GM18909 (cell line): ENCODE measurements at regions not wholly inside any gene's neighbourhood (a gene's known extent, or its start where the extent isn't known, plus 50 kb on each side); places are given as distances from the start of the nearest gene placed in this dataset.

Source experiments
- ATAC-seq: cut with Tn5 transposase; IDR thresholded peaks from one replicate; pipeline ENCODE4 v1.9.1; 2021; ENCODE audit warnings: mild to moderate bottlenecking; ENCODE audit not compliant: unreplicated experiment, poor library complexity

DNA sequence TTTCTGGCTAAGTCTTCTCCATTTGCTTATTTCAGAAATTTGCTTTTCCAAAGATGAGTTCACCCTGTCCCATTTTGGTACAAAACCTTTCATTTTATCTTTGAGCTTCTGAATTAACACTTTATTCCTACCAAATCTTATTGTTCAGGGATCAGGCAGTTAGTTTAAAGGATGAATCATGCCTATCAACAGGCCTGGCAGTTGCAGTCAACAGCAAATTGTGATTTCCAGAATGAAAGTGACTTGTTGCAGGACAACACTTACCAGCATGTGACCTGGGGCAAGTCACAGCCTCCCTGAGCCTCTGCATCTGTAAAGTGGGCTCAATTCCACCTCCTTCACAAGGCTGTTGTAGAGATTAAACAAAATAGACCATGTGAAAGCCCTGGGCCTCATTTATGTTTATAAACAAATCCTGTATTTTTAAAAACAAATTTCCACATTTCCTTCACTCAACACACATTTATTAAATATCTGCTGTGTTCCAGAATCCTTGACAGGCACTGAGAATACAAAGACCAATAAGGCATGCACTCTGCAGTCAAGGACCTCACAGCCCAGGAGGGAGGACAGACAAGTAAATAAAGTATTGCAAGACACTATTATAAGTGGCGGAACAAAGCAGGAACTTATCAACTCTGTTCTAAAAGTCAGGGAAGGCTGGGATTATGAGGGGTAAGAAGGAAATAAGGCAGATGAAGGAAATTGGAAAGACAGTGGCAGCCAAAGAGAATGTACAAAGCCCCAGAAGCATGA is 359.1 kb upstream of the IL12A start:
- ATAC-seq, result no peak

DNA sequence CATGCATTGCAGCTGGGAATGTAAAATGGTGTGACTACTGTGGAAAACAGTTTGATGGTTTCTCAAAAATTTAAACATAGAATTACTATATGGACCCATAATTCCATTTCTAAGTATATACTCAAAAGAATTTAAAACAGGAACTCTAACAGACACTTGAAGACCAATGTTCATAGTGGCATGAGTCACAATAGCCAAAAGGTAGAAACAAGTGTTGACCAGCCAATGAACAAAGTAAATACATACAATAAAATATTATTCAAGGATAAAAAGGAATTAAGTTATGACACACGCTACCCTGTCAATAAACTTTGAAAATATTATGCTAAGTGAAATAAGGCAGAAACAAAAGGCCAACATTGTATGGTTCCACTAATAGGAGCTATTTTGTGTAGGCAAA is 357.4 kb upstream of the IL12A start:
- ATAC-seq, result no peak

DNA sequence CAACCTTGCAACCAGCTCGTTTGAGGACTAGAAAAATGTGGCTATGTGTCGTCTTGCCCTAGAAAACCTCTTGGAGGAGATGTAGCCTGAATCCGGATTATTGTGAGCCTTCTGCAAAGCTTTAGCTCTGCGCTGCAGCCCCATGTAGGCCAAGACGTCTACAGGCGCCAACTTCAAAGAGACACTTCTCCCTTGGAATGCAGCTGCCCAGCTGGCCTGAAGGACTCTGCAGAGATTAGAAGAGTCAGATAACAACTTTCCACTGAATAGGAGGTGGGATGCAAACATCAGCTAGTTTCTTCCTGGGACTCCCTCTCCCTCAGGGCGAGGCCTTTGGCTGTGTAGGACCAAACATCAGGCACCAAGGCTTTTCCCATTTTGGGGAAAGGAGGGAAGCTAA is 356.5 kb upstream of the IL12A start:
- no peak for ATAC-seq

DNA sequence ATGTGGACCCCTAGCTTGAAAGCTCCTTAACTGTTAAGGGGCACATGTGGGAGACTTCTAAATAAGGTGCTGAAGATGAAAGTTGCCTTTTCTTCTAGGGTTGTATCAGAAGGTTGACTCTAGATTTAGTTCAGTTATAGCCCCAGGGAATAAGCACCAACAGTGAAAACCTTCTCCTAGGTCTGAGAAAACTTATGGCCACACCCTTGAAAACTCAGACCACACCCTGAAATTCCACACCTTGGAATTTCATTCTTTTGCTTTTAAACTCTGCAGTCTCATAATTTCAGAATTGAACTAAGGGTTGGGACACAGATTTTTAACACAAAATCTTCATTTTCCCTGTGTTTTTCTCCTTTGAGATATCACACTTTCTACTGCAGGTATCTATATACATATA is 355.8 kb upstream of the IL12A start:
- ATAC-seq, result no peak

DNA sequence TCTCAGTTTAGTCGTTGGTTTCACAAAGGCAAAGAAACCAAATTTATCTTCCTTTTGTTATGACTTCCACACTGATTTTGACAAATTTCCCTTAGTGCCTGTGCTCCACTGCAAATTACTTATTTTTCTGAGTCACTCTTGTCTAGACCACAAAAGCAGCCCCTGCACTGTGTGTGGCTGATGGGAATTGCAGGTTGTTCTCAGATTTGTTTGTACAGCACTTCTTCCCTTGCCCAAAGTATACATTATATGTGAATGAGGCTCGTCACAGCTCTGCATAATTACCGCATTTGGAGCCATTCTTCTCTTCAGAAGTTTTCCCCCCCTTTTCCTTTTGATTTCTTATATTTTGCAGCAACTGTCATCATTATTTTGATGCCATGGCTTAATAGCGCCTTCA is 354.2 kb upstream of the IL12A start:
- ATAC-seq, result no peak

DNA sequence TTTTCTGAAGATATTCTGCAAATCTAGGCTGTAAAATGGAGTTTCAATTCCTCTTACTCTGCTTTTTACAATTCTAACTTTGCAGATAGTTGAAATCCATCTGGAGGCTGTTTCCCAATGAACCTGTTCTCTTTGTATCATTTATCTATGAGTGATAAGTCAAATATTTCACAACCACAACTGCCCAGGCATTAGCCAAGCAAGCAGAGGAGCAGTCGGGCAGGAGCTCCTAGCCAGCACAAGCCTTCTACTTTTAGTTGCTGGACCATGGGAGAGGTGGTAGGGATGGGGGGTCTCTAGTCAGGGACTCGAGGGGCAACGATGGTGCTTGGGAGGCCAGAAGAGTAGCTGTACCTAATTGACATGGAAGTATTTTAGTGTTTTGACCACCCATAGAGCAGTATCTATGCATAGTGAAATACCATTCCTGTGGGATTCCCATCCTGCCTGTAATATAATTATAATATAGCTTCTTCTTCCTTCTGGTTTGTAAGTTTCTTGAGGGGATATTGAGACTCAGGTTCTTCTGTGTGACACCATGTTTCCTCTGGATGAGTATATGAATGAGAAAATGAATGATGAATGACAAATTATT is 353.5 kb upstream of the IL12A start:
- ATAC-seq, result no peak

DNA sequence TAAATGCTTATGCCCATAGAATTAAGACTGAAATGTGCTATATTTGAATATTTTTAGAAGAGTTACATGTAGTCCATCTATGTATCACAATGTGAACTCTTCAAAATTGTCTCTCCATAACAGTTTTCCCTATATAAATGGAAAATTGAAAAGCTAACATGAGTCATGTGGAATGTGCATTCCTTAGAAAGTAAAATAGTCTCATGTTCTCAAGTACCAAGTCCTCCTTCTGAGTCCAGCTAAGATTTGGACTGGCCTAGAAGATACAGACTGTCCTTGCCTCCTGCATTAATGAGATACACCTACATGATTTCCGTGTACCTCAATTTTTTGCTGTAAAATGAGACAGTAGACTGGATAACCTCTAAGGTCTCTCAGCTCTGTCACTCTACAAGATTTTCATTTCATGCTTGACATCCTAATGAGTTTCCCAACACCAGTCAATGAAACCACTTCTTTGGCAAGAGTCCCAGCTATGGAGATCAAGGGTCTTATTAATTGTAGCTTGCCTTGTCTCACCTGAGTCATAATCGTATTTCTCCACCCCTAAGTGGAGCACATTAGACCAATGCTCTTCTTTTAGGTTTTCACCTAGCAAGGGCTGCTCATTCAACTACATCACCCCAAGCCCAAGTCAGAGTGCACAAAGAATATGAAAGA is 350.6 kb upstream of the IL12A start:
- ATAC-seq, result no peak

DNA sequence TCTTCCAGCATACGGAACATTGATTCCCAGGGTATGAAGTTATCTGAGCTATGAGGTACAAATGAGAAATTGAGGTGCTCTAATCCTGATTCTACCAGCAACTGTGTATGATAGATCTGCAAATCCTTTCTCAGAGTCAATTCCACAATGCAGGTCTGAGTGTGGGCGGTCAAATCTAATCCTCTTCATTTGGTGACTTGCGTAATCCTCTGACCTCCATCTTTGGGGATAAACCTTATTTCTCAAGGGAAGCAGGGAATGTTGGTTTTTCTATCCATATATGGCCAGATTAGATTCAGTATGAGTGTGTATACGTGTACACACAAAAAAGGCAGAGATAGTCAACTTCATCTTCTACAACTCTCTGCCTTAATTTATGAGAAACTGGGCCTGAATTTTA is 348.4 kb upstream of the IL12A start:
- no peak for ATAC-seq

DNA sequence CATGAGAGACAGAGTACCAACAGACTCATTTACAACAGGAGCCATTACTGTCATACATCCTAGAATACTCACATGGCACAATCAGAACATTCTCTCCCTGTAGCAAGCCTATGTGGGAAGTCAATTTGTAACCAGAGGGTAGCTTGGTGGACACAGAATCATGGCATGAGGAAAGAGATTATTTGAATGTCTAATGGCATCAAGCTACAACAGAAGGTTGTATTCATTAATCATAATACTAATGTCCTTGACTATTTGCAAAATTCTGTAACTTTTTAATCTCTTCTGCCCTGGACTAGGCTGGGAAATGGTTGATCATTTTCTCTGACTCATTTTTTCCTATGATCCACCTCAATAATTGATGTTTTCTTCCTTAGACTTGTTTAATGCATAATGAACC is 345.2 kb upstream of the IL12A start:
- ATAC-seq, result no peak

DNA sequence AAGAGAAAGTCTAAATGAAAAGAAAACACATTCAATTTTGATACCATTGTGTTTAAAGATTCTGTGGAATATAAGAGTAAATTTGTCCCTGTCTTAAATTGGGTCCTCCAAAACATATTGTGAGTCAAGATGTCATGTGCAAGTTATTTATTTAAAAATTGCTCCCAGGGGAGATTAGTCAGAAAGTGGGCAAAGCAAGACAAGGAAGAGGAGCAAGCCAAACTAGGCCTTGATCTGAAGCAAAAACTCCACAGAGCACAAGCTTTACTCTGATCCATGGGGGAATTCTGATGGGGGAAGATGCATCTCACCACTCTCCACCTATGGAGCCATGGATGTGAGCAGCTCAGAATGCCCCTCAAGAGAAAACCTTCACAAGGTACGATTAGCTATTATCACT is 342.8 kb upstream of the IL12A start:
- ATAC-seq, result no peak

DNA sequence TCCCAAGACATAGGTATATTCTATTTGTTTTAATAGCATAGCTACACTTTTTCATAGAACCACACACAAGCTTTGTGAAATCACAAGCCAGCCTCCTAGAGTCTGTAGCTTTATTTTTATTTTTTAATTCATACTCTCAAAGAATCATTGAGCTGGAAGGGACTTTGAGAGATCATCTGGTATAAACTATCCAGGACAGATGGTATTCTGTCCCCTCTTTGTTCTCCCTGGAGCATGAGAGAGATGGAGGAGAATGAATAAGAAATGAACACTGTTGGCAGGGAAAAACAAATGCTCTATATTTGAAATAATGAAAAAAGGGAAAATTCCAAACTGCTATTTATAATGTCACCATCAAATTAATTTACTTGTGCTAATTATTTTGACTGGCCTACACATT is 338.7 kb upstream of the IL12A start:
- ATAC-seq, result no peak

DNA sequence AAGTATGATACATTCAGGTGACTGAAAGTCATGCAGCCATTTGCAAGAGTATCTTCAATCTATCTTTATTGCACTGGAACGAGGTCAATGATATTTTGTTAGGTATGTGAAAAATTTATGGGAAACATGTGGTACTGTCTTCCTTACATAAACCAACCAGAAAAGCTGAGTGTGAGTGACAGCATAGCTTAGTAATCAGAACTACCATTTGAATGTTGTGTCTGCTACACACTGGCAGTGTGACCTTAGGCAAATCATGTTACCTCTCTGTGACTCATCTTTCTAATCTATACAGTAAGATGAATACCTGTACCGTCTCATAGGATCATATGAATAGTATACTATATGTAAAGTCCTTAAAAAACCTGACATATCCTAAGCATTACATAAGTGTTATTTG is 337.9 kb upstream of the IL12A start:
- no peak for ATAC-seq

DNA sequence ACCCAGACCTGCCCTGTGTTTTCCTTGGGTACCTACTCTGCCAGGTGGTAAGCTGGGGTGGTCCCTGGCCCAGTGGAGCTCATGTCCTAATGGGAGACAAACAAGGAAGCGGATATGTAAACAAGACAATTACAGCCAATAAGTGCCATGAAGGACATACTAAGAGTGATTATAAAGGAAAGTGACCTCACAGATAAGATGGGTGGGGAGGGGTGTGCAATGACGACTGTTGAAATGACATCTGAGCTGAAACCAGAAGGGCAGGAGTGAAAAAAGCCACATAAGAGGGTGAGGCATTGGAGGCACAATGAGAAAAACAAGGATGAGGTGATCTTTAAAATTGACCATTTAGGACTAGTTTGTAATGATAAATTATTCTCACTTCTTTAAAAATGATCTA is 336.2 kb upstream of the IL12A start:
- no peak for ATAC-seq

DNA sequence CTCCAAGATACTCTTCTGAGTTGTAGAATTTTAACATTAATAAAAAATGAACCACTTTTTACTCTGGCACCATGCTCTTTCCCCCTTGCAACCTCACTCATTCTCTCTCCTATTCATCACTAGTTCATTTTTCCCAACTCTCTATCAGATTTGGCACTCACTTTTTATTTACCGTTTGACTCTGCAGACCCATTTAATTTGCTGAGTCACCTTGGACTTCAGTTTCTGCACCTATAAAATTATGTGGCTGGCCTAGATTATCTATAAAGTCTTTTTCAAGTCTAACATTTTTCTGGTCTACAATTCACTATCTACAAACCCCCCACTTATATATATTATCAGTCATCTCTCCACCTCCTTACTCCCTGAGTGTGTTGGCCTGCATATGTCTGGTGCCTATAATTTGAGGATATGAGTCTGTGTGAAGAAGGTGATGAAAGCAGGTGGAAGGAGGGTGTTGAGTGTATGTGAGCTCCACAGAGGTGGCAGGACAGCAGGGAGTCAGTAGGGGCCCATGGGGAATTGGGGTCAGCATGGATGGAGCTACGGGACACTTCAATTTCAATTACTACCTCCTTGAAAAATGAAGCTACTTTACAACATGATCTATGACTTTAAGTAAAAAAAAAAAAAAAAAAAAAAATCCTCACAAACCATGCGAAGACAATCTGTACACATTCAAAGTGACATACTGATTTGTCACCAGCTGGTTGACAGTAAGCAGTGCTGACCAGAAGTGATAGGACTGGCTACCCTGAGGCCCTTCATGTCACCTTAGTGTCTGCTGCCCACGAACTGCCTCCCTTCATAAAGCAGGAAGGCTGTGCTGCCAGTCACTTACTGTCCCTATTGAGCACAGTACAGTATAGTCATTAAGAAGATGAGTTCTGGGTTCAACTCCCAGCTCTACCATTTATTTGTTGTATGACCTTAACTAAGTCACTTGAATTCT is 334.2 kb upstream of the IL12A start:
- no peak for ATAC-seq

DNA sequence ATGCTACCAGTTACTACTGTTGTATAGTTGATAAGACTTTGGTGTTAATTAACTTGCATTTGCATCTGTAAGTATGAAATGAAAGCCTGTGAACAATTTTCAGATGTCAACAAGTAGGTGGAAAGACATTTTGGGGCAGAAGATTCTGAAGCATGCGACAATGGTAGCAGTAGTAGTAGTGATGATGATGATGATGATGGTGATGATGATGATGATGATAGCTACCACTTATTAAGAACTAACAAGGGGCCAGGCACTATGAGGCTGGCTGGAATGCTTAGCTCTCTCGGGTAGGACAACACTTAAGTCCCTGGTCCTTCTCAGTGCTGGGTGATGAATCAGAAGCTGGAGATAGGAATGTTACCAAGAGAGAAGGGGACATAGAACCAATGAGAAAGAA is 333.4 kb upstream of the IL12A start:
- no peak for ATAC-seq

DNA sequence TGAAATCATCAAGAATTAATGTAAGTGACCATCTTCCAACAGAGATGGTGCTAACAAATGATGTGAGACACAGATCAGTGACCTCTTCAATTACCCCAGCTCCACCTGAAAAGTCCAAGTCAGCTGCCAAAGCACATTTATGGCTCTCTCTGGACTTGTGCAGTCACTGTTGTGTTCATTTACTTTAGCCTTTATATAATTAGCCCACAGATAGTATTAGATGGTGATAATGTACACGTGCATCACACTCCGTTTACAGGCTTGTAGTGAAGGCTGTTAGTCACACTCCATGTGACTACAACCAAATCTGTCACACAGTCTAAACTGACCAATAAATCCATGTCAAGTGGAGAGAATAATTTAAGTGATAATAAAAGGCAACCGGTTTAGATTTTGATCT is 331.5 kb upstream of the IL12A start:
- no peak for ATAC-seq

DNA sequence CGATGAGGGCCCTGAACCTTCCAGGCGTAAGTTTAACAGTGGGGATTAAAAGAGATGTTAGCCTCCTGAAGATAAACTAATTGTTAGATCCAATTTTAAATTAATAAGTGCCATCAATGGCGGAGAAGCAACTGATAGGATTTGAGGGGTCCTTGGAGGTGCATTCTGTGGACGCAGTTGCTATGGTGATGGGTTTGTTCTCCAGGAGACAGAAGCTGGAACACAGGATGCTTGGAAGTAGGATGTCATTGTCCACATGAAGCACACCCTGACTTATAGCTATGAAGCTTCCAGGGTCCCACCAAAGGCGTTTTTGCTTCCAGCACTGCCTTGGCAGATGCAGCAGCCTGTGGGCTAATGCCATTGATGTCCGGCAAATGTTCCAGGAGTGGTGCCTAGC is 331.0 kb upstream of the IL12A start:
- ATAC-seq, result no peak

DNA sequence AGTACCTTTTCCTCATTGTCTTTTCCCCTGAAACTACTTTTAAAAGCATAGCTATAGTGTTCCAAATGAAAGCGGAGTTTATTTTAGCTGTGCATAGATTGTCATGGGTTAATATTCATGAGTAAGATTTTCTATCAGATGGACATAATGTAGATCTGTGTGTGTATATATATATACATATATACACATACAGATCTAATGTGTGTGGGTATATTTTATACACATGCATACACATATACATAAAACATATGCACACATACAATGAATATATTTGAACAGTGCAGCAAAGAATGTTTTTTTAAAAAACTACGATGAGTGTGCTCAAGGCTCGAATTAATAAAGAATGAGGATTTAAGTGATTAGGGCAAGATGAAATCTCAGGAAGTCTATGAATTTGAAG is 328.3 kb upstream of the IL12A start:
- no peak for ATAC-seq

DNA sequence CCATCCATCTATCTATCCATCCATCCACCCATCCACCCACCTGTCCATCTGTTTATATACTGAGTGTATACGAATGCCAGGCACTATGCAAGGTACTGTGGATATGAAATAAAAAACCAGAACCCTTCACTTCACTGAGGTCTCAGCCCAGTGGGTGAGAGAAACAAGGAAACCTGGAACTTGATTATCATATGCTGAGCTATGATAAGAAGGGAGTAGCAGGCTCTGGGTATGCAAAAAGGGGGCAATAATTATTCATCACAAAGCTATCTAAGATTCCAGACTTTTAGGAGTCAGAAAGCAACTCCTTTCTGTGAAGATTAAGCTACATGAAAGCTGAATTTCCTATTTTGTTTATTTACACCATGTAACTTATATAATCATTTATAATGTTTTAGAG is 327.7 kb upstream of the IL12A start:
- ATAC-seq, result no peak

DNA sequence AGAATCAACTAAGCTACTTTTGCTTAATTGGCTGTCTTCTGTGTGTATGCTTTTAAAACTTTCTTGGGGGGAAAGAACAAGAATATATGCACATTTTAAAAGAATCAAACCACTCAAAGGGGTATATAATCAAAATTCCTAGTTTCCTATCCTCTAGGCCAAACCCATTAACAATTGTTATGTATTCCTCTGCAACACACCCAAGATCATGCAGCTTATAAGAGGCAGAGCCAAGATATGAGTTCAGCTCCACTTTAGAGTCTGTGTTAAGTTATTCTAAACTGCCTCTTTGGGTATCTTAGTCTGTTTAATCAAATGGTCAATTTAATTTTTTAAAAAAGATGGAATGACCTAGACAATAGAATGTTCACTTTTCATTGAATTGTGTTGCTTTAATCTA is 326.1 kb upstream of the IL12A start:
- ATAC-seq, result no peak

DNA sequence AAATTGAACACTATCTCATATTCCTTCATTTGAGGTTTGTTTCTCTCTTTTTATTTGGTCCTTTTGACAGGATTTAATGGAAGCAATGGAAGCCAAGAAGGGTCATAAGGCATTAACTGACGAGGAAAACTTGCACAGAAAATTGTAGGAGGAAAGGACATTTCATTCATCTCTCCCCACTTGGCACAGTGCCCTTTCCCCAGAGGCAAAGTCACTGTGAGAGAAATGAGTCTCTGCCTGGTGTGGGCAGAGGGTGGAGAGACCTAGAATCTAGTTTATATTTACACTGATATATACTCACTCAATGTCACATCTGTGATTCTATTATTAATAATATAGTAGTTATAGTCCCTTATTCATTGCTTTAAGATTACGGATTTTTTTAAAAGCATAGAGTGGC is 324.6 kb upstream of the IL12A start:
- ATAC-seq, result no peak
